Esophagus muscularis mucosa (tissue), 3 donors: ENCODE measurements at regions not wholly inside any gene's neighbourhood (a gene's known extent, or its start where the extent isn't known, plus 50 kb on each side); places are given as distances from the start of the nearest gene placed in this dataset.

Source experiments
- POLR2A ChIP-seq: fragments of 450-650 bp; IDR thresholded peaks from one replicate; pipeline ENCODE4 v1.6.1; 2017; ENCODE audit warnings: antibody characterized with exemption, moderate library complexity, mild to moderate bottlenecking, low read depth
- POLR2AphosphoS5 ChIP-seq, 2 donors: sonication (generic); formaldehyde crosslinking; IDR thresholded peaks; one replicate each; pipeline ENCODE4 v1.6.1; 2017; ENCODE audit warnings: antibody characterized with exemption in 2 of 2
- TF ChIP-seq, protein P1 (sequence below), 3 experiments: fragments of 200-600 bp in 2 of 3; fragments of 450-650 bp in 1 of 3; sonication (generic) in 2 of 3; IDR thresholded peaks; one replicate each; pipeline ENCODE4 v1.5.1; 2017 to 2019; ENCODE audit warnings: antibody characterized with exemption in 3 of 3, mild to moderate bottlenecking in 2 of 3, moderate library complexity in 1 of 3

GRCh38 chr5:123945548-123945947, 433.6 kb downstream of the CSNK1G3 start:
- TF ChIP-seq, protein P1, sequence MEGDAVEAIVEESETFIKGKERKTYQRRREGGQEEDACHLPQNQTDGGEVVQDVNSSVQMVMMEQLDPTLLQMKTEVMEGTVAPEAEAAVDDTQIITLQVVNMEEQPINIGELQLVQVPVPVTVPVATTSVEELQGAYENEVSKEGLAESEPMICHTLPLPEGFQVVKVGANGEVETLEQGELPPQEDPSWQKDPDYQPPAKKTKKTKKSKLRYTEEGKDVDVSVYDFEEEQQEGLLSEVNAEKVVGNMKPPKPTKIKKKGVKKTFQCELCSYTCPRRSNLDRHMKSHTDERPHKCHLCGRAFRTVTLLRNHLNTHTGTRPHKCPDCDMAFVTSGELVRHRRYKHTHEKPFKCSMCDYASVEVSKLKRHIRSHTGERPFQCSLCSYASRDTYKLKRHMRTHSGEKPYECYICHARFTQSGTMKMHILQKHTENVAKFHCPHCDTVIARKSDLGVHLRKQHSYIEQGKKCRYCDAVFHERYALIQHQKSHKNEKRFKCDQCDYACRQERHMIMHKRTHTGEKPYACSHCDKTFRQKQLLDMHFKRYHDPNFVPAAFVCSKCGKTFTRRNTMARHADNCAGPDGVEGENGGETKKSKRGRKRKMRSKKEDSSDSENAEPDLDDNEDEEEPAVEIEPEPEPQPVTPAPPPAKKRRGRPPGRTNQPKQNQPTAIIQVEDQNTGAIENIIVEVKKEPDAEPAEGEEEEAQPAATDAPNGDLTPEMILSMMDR (IDR thresholded peaks at IDR 0.05) = no peak
- TF ChIP-seq POLR2A = no peak
- TF ChIP-seq POLR2AphosphoS5 (IDR thresholded peaks at IDR 0.05) = no peak
